PC-3 (cell line): ENCODE measurements at regions not wholly inside any gene's neighbourhood (a gene's known extent, or its start where the extent isn't known, plus 50 kb on each side); places are given as distances from the start of the nearest gene placed in this dataset.
"Not testable (repeated sequence)": the region's sequence is repeated elsewhere in the genome, so short reads cannot be mapped to it uniquely, and the experiment has no call there.

Experiments used
- ATAC-seq: fragments of 200-7000 bp; cut with Tn5 transposase; 2 replicates; pipeline ENCODE4 v1.9.1; 2020; ENCODE audit warnings: mild to moderate bottlenecking, moderate library complexity
- BruUV-seq: library from RNA; stranded (reverse); fragments of 400-500 nt; replicated peaks from 2 replicates; lab custom pipeline; 2021; lab: Mats Ljungman, UMichigan
- CTCF ChIA-PET: fragments of 300-600 bp; sonication (Branson Sonifier 250); formaldehyde crosslinking; loops from one replicate; lab custom pipeline; 2022; ENCODE audit warnings: antibody characterized with exemption; lab: Charles Lee
- POLR2A ChIA-PET: fragments of 300-600 bp; sonication (Branson Sonifier 250); formaldehyde crosslinking; loops from one replicate; lab custom pipeline; 2022; ENCODE audit warnings: antibody characterized with exemption; ENCODE audit not compliant: unreplicated experiment; lab: Charles Lee
- DNase-seq: peaks from one replicate; pipeline ENCODE4 v3.0.0-alpha.2; 2015
- H2AFZ ChIP-seq: fragments of 300-600 bp; sonication (generic); 2 replicates; pipeline ENCODE4 v1.6.0; 2016; ENCODE audit warnings: antibody characterized with exemption, low read length
- H3F3A ChIP-seq: fragments of 300-600 bp; sonication (generic); one replicate; pipeline ENCODE4 v1.6.0; 2017; ENCODE audit warnings: antibody characterized with exemption, low read length, control low read depth, mild to moderate bottlenecking; ENCODE audit not compliant: unreplicated experiment
- H3K27ac ChIP-seq: fragments of 300-600 bp; sonication (generic); 2 replicates; pipeline ENCODE4 v1.5.1; 2016; ENCODE audit warnings: mild to moderate bottlenecking, low read length
- H3K27me3 ChIP-seq: fragments of 300-600 bp; sonication (generic); 2 replicates; pipeline ENCODE4 v1.6.1; 2016; ENCODE audit warnings: low read length, mixed read lengths
- H3K36me3 ChIP-seq: fragments of 300-600 bp; sonication (generic); 2 replicates; pipeline ENCODE4 v1.6.1; 2016; ENCODE audit warnings: low read depth, mixed run types, low read length, mixed read lengths
- H3K4me1 ChIP-seq: fragments of 300-600 bp; sonication (generic); 2 replicates; pipeline ENCODE4 v1.5.1; 2016; ENCODE audit warnings: low read length; ENCODE audit not compliant: insufficient read depth
- H3K4me2 ChIP-seq: fragments of 300-600 bp; sonication (generic); 2 replicates; pipeline ENCODE4 v1.6.0; 2016; ENCODE audit warnings: low read length
- H3K4me3 ChIP-seq: fragments of 300-600 bp; sonication (generic); 2 replicates; pipeline ENCODE4 v1.5.1; 2016; ENCODE audit warnings: mild to moderate bottlenecking, low read length, mixed read lengths
- H3K79me2 ChIP-seq: fragments of 300-600 bp; sonication (generic); 2 replicates; pipeline ENCODE4 v1.6.1; 2017; ENCODE audit warnings: low read length, mixed read lengths
- H3K9ac ChIP-seq: fragments of 300-600 bp; sonication (generic); 2 replicates; pipeline ENCODE4 v1.6.0; 2016; ENCODE audit warnings: mild to moderate bottlenecking, low read length
- H3K9me2 ChIP-seq: fragments of 300-600 bp; sonication (generic); replicated peaks from 2 replicates; pipeline ENCODE4 v1.6.1; 2016; ENCODE audit warnings: mixed run types, low read length, mixed read lengths
- H3K9me3 ChIP-seq: fragments of 300-600 bp; sonication (generic); 2 replicates; pipeline ENCODE4 v1.6.1; 2016; ENCODE audit warnings: low read length, mixed read lengths
- H4K20me1 ChIP-seq: fragments of 300-600 bp; sonication (generic); 2 replicates; pipeline ENCODE4 v1.6.1; 2016; ENCODE audit warnings: low read length, mixed read lengths
- CTCF ChIP-seq: fragments of 300-600 bp; sonication (generic); conservative IDR thresholded peaks from 2 replicates; pipeline ENCODE4 v1.5.1; 2017; ENCODE audit warnings: antibody characterized with exemption, low read depth, mild to moderate bottlenecking, low read length
- EZH2 ChIP-seq: fragments of 300-600 bp; sonication (generic); IDR thresholded peaks from one replicate; pipeline ENCODE4 v1.6.1; 2017; ENCODE audit warnings: antibody characterized with exemption, mild to moderate bottlenecking, low read length; ENCODE audit not compliant: unreplicated experiment
- EZH2phosphoT487 ChIP-seq: fragments of 300-600 bp; sonication (generic); IDR thresholded peaks from 2 replicates; pipeline ENCODE4 v1.6.1; 2018; ENCODE audit warnings: mild to moderate bottlenecking, antibody characterized with exemption, low read length, borderline replicate concordance
- intact Hi-C: fragments of 100-400 bp; cut with micrococcal nuclease; formaldehyde crosslinking; loops from 2 replicates; pipeline ENCODE4 v1.9.0; 2023

- intact Hi-C loops = no loop called here
- H3K9me2 ChIP-seq = no peaks in the 10 kb centered on the region
- BruUV-seq = no TSS peak
- no peak for TF ChIP-seq CTCF
- no peak for TF ChIP-seq EZH2
- TF ChIP-seq EZH2phosphoT487 = no peak
- peaks cover 5% of the 10 kb centered on the region for H3K4me1 ChIP-seq
- no peaks in the 10 kb centered on the region for H3K9me3 ChIP-seq
- no peak overlapping the region for H3K9ac ChIP-seq
- CTCF ChIA-PET = no interaction called here
- no peak overlapping the region for H3K4me3 ChIP-seq
- H2AFZ ChIP-seq = no peak overlapping the region
- no peak overlapping the region for H3K4me2 ChIP-seq
- no peaks in the 10 kb centered on the region for H4K20me1 ChIP-seq
- no peak overlapping the region for H3K27ac ChIP-seq
- H3F3A ChIP-seq = no peaks in the 10 kb centered on the region
- H3K79me2 ChIP-seq = no peaks in the 10 kb centered on the region
- ATAC-seq (no peak), DNase-seq (no peak)
- no peaks in the 10 kb centered on the region for H3K36me3 ChIP-seq
- no peaks in the 10 kb centered on the region; the same call in 1 of the 2 replicates for H3K27me3 ChIP-seq
- POLR2A ChIA-PET = no interaction called here
These were observed 108.7 kb downstream of the TRIM43 start for GRCh38 chr2:95700519-95700918.

- no peak overlapping the region for H3K4me2 ChIP-seq
These were observed 110.7 kb downstream of the TRIM43 start for GRCh38 chr2:95702471-95702870.

GRCh38 chr2:95707161-95707560 is 115.4 kb downstream of the TRIM43 start:
- H3K27ac ChIP-seq, H3K4me2 ChIP-seq, DNase-seq, H3K4me1 ChIP-seq, H3F3A ChIP-seq, H3K4me3 ChIP-seq, intact Hi-C loops, H3K36me3 ChIP-seq, BruUV-seq, H3K27me3 ChIP-seq, H2AFZ ChIP-seq, H3K9me2 ChIP-seq, ATAC-seq, POLR2A ChIA-PET, H3K79me2 ChIP-seq, CTCF ChIA-PET, H3K9me3 ChIP-seq, H4K20me1 ChIP-seq, H3K9ac ChIP-seq: not testable (repeated sequence)

More at GRCh38 chr2:95702471-95702870, 110.7 kb downstream of the TRIM43 start:
- Histone ChIP-seq H3K9me2 (no peaks in the 10 kb centered on the region), H3K79me2 (no peaks in the 10 kb centered on the region), H3K27me3 (no peaks in the 10 kb centered on the region; the same call in 1 of the 2 replicates), H4K20me1 (no peaks in the 10 kb centered on the region), H3K4me3 (no peak overlapping the region), H3K27ac (no peak overlapping the region), H3K9me3 (no peaks in the 10 kb centered on the region), H3F3A (no peaks in the 10 kb centered on the region), H2AFZ (no peak overlapping the region), H3K4me1 (peaks cover 5% of the 10 kb centered on the region), H3K36me3 (no peaks in the 10 kb centered on the region), H3K9ac (no peak overlapping the region)
- CTCF ChIA-PET = no interaction called here
- ATAC-seq = no peak
- intact Hi-C loops = no loop called here
- BruUV-seq = no TSS peak
- no peak for DNase-seq
- POLR2A ChIA-PET = no interaction called here
- no peak for TF ChIP-seq EZH2phosphoT487
- TF ChIP-seq CTCF = no peak
- no peak for TF ChIP-seq EZH2
